HG02763 (cell line): ENCODE measurements at regions not wholly inside any gene's neighbourhood (a gene's known extent, or its start where the extent isn't known, plus 50 kb on each side); places are given as distances from the start of the nearest gene placed in this dataset.

Experiments used
- ATAC-seq: cut with Tn5 transposase; IDR thresholded peaks from one replicate; pipeline ENCODE4 v1.9.1; 2021; ENCODE audit warnings: mild to moderate bottlenecking, moderate library complexity; ENCODE audit not compliant: unreplicated experiment

DNA sequence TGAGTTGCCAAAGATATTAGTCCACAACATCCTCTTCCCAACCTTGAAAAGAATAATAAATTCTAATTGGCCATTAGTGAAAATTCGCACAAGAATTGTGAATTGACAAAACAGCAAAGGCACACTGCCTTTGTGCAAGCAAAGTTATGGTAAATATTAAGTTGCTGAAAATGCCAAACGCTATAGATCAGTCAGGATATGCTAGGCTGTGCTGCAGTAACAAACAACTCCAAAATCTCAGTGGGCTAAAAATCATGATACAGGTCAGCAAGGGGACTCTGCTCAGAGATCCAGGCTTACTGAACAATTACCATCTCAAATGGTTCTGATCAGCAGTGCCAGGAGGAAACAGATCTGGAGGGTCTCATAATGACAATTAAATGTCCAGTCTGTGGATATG lies 238.0 kb upstream of the IGF1R start:
- no peak for ATAC-seq

DNA sequence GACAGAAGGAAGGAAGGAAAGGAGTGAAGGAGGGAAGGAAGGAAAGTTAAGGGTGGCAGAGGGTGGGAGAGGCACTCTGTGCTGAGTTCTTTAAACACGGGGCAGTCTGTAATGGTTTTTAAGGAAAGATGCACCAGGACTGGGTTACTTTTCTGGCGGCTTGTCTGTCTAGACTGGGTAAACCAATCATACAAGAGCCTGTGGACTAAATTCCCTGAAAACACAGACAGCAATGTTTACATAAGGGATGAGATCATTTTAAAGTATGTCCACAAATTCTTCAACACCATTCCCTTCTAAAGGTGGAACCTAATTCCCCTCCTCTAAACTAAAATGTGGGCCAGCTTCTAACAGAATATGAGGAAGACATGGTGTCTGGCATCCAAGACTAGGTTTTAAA lies 235.5 kb upstream of the IGF1R start:
- ATAC-seq: no peak

DNA sequence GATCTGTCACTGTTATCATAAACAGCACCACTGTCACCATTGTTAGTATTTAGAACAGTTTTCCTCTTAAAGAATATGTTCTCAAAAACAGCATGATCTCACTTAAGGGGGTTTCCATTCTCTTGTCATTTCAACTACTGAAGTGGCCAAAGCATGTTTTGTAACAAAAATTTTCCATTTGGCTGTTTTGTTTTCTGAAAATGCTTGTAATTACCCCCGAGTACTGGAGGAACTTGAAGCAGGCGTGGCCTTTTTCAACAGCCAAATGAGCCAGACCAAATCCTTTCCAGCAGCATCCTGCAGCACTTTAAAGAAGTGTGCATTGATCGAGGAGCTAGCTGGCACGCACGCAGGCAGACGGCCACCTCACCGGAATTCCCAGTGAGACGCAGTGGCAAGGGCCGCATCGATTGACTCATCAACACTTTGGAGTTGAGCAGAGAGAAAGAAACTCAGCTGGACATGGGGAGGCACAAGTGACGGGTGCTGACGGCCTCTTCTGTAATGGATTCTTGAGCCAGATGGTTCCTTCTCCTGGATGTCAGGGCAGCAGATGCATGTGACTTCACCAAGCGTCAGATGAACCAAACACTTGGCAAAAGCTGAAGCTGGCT lies 234.3 kb upstream of the IGF1R start:
- ATAC-seq: no peak

DNA sequence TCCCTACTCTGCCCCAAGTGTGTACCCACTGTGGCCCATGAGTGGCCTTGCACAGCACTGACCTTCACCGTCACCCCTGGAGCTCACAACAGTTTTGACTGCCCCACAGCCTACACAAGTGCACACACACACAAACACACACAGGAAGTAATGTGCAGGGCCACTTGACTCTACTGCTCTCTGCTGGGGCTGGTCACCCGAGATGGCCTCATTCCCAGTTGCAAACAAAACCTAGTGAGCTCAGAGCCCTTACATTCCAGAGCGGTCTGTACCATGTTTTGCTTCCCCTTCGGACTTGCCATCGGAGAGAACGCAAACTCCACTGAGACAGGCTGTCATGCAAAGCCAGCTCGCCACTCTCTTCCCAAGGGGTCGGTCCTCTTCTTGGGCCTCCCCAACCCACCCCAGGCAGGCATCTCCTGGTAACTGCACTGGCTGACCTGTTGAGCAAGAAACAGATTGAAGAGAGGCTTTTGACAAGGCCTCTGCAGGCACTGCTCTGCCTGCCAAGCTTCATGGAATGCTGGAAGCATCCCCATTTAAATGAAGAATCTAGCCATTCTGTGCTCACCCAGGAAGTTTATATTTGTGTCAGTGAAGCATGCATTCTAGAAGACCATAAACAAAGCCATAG lies 232.0 kb upstream of the IGF1R start:
- no peak for ATAC-seq

DNA sequence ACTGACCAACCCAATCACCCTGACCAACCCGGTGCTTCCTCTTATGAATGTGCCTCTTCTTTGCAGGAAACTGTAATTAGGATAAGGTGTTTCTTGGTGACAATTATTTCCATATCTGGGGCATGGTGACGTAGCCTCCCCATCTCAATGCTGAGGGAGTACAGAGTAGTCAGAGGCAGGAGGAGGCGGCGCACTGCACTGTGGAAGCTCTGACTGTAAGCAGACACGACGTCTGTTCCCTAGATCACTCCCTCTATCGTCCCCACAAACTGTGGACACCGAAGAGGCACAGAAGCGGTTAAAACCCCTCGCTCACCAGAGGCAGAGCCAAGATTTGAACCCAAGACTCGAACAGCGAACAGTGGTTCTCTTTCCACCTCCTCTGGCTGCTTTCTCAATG lies 231.0 kb upstream of the IGF1R start:
- ATAC-seq: no peak

DNA sequence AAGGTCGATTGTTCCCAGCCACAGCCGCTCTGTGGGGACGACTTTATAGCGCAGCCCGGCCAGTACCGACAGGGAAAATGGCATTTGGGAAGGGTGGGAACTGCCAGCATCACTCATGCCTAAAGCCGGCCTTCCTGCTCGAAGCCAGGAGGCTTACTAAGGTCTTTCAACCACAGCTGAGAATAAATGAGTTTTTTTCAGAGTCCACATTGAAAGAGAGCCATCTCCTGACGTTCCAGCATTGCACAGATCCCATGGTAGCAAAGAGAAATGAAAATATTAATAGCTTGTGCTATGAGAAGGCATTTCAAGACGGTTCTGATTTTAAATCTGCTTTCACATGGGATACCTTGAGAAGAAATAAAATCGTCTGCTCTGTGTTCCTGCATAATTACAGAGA lies 230.2 kb upstream of the IGF1R start:
- ATAC-seq: no peak

DNA sequence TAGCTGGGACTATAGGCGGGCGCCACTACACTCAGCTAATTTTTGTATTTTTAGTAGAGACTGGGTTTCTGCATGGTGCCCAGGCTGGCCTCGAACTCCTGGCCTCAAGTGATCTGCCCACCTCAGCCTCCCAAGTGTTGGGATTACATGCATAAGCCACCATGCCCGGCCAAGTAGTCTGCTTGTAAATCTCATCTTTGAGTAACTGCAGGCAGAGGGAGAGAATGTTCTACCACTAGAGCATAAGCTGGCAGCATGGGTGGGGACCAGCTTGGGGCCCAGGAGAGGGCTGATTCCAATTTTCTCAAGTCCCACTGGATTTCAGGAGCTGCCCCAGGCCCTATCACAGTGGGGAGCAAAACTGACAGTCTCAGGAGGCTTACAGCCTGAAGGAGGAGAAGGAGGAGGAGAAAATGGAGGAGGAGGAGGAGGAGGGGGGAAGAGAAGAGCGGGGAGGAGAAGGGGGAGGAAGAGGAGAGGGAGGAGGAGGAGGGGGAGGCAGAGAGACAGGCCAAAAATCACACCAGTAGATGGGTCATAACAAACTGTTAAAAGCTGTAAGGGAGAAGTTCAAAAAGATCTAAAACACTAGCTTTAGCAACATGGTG lies 229.1 kb upstream of the IGF1R start:
- no peak for ATAC-seq

DNA sequence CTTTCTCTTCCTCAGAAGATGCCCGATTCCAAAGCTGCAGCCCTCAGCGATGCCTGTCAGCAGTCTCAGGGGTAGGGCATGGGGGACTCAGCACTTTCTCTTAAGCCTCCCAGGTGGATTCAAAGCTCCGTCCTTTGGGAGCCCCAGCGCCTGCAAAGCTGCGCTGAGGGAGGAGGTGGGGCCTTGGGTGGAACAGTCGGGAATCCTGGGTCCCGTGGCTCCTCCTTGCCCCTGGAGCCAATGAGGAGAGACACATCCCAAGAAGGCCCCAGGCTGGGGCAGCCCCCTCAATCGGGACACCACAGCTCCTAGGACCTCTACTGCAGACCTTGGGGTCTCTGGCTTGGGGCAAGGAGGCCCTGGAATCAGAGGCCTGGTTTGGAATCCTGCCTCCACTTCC lies 227.5 kb upstream of the IGF1R start:
- no peak for ATAC-seq

DNA sequence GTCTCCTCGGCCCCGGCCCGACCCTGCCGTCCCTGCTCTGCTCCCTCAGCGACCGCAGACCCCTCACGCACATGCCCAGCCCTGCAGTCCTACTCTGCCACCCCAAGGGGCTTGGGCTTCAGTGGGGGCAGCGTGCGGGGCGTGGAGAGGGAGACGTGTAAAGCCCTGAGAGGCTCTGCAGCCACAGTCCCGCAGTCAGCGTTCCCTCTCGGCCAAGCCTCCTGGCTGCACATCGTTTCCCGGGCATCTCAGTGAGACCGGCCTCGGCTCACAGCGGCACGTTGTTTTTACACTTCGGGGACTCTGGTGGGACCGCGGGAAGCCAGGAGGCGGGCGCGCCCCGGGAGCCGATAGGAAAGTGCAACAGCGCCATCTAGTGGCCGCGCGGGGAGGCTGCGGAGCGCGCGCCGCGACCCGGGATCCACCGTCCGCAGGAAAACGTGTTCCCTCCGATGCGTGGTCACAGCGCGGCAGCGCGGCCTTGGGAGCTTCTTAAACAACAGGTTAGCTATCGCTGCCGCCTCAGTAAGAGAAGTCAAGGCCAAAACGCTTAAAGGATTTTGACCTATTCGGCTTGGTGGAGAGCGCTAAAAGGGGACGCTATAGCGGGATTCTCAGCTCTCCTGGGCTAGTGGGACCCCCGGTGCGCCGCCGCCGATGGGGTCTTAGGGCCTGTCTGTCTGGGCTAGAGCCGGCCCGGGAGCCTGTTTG lies 226.8 kb upstream of the IGF1R start:
- ATAC-seq: no peak

DNA sequence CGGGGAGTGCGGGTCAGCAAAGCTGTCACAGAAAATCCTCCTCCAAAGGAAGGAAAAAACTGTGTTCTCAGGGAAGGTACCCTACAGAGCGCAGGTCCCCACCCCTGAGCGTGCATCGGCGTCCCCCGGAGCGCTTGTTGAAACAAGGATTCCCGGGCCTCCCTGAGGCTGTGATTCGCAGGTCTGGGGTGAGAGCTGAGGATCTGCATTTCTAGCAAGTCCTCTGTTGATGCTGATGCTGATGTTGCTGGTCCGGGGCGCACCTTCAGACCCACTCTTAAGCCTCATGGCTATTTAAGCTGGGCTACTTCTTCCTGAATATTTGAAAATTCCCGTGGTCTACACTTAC lies 226.2 kb upstream of the IGF1R start:
- ATAC-seq: no peak

DNA sequence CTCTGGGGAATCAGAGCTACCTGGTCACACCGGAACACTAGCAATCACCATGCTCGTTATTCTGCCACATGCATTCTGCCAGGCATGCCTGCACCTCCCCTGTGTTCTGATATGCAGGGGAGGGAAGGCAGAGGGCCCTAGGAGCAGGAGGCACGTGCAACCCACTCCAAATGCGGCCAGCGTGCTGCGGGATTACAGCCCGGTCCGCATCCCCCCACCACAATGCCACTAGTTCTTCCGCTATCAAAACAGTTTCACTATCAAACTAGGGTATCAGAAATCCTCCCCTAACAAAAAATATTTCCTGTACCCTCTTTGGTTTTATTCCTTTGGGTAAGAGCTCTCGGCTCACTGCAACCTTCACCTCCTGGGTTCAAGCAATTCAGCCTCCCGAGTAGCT lies 223.2 kb upstream of the IGF1R start:
- no peak for ATAC-seq

DNA sequence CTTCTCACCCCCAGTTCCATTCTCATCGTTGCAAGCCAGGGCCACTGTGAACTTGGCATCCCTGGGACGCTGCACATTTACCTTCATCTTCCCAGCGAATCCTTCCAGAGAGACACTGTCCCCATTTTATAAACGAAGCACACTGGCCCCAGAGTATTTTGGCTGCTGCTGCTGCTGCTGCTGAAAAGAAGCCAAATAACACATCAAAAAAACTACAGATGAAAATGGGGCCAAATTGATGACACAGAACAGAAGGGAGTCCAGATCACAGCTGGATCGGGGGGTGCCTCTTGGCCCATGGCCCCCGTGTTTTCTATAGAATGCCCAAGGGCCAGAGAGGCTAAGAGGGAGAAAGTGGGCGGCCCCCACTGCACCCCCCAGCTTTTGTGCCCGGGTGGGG lies 221.0 kb upstream of the IGF1R start:
- no peak for ATAC-seq

DNA sequence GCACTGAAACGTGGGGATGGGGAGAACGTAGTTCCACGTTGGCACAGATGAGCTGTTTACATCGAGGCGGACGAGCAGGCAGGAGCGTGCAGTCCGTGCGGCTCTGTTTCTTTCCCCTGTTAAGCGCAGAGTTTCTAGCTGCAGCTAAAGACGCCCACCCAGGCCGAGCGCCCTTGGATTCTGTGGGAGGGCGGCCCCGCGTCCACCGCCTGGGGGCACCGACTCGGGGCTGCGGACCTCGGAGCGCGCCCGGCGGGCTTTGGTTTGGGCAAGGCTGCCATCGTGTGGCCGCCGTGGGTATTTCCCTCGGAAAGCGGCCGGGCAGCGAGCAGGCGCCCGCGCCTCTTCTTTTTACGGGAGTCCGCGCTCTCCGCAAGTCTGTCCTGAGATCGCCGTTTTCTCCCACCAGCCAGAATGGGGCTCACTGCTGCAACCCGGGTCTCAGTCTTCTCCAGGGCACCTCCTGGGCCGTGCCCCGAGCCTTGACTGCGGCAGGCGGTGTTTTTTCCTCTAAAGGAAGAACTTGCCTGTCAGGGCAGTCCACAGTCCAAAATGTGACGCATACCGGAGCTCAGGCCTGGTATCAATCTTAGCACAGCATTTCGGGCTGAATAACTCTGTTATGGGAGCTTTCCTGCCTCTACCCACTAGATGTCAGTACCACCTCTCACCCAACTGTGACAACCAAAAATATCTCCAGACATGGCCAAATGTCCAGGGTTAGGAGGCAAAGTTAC lies 219.9 kb upstream of the IGF1R start:
- ATAC-seq: peak; percentile 86

DNA sequence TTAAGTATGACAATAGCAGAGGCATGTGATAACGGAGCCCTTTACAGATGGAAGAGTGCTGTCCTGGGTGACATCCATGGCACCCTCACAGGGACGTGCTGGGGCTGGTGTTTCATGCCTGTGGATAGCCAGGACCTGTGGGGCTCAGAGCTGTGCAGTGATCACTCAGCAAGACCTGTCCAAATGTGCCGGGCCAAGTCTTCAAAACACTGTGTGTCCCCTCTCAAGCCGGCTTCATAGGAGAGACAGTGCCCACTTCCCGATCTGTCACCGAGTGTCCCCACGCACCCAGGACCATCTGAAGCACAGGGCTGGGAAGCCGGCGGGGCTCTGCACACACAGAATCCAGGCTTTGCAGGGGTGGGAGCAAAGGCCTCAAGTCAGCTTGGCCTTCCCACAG lies 217.2 kb upstream of the IGF1R start:
- no peak for ATAC-seq

DNA sequence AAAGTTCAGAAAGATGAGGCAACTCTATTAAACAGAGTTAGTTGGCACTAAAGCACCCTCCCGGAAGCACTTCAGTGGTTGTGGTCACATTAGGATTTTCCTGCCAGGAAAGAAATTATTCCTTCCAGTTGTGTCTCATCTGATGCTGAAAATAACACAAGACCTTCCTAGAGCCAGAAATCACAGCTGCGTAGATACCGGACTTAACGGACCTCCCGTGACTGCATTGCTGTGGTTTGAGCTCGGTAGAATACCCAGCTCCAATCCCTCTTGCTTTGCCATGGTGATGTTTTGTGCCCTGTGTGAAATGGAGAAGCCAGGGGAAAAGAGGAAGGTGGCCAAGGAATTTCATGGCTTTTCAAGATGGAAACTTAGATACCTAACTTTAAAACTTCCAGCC lies 215.0 kb upstream of the IGF1R start:
- no peak for ATAC-seq

DNA sequence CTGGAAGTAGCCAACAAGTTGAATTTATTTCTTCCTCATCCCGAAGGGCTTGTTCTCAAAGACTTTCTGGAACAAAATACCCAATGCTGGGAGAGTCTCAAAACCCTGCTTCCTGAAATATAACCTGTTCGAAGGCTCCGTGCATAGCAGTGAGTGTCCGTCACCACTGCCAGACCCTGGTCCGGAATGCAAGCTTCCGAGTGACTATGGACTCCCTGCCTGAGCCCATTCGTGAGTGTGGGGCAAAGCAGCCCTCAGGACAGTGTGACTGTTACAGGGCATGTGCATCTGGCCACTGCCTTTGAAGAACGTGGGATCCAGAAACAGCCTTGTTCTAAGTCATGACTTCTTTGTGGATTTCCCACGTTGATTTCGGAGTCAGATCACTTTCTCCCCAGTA lies 214.5 kb upstream of the IGF1R start:
- ATAC-seq: no peak

DNA sequence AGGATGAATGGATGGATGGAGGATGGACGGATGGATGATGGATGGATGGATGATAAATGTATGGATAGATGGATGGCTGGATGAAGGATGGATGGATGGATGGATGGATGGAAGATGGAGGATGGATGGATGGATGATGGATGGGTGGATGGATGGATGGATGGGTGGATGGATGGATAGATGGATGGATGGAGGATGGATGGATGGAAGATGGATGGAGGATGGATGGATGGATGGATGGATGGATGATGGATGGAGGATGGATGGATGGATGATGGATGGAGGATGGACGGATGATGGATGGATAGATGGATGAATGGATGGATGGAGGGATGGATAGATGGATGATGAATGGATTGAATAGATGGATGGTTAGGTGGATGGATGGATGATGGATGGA lies 210.6 kb upstream of the IGF1R start:
- ATAC-seq: no peak

DNA sequence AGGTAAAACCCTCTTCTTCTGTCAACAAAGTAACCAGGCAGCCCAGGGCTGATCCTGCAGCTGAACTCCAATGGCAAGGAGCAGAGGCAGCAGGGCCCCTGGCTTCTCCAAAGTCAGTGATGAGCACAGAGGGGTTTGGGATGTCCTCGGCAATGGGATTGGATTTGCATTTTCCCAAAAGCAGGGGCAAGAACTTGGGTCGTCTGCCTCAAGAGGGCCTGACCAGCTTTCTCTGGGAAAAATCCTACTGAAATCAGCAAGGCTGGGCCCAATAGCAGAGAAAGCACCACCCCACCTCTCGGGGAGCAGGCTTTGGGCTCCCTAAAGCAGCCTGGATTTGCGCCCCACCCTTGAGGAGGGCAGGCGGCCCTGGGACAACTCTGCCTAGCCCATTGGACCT lies 210.0 kb upstream of the IGF1R start:
- ATAC-seq: no peak

DNA sequence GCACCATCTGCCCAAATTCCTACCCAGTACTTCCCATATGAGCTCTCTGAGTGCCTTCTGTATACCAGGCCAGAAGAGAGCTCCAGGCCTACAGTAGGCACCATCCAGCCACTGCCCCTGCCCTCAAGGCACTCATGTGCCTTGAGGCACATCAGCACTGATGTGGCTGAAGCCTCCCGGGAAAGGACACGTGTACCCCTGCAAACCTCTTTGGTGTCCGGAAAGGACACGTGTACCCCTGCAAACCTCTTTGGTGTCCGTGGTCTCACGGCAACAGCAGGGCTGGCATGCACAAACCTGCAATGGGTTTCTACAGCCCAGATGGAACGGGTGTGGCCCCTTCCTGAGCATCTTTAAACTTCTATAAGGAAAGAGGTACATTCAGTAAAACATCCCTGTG lies 209.4 kb upstream of the IGF1R start:
- ATAC-seq: no peak

DNA sequence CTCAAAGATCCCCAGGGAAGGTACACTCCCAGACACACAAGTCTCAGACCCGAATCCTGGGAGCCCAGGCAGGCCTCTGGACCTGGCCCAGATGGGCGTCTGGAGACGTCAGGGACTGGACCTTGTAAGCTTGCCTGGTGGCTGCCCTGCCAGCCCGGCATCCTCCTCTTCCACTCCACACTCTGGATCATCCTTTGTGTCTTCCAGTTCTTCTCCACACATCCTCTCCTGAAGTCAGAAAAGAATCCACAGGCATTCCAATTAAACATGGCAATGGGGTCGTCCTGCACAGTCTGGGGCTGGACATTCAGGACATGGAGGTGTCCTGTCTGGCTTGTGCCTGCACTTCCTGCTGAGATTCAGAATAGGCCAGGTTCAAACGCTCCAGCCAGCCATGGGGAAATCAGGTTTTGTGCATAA lies 208.8 kb upstream of the IGF1R start:
- no peak for ATAC-seq

DNA sequence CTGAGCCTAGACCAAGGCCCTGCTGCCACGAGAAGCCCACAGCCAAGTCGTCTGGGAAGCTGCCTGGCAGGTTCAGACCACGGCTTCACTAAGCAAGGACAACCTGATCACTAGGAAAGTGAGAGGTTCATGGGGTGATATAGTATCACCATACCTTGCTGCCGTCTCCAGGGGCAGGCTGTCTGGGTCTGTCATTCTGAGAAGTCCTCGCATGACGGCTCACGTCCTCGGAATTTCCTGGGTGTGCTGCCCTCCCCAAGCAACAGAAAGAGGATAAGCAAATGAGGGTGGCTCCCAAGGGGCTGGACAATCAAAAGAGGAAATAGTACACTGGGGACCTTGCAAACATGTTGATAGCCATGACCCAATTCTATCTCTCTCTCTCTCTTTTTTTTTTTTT lies 207.4 kb upstream of the IGF1R start:
- ATAC-seq: peak; percentile 53

DNA sequence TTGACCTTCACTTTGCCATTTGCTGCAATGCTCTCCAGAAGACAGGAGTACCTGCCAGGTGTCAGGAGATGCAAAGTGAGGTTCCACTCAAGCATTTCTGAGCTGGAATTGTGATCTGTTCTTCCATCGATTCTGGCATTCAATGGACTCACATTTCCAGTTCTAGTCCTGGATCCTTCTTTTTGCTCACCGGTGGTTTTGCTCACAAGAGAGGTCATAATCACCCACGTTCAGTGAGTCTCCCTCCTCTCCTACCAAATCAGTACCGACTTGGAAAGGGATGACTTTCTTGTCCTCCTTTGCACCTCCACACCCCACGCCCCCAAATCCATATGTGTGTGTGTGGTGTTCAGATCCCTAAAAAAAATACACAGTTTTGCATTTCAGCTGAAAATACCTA lies 206.7 kb upstream of the IGF1R start:
- no peak for ATAC-seq
